T47D (cell line): ENCODE measurements at regions not wholly inside any gene's neighbourhood (a gene's known extent, or its start where the extent isn't known, plus 50 kb on each side); places are given as distances from the start of the nearest gene placed in this dataset.

ENCODE experiments used
- DNase-seq, 2 experiments: peaks; one replicate each; pipeline versions ENCODE4 v3.0.0 to v3.0.0-alpha.2; 2011 to 2012; ENCODE audit warnings: low read depth in 1 of 2, low spot score in 1 of 2
- JUND ChIP-seq: IDR thresholded peaks from 2 replicates; pipeline ENCODE4 v1.6.1; 2012; ENCODE audit warnings: low read depth
- in situ Hi-C: cut with HindIII; loops from 2 replicates; pipeline ENCODE4 v1.10.0; 2016; ENCODE audit warnings: low sequenced_read_pairs, low pct_unique_long_range_greater_than_20kb

GRCh38 chr3:96225494-96225893, 588.9 kb upstream of the EPHA6 start:
- TF ChIP-seq JUND: no peak
- DNase-seq: no peak
- in situ Hi-C loops: no loop called here

DNA sequence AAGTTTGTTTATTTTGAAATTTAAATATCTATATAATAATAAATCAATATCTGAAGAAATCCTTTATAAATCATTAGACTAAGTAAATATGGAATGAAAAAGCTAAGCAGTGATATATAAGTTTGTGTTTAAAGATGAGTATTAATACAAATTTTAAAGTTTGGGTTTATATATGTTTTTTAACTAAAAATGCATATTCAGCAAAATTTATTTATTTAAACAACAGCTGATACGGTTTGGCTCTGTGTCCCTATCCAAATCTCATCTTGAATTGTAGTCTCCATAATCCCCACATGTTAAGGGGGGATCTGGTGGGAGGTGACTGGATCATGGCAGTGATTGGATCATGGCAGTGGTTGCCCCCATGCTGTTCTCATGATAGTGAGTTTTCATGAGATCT, 580.7 kb upstream of the EPHA6 start:
- no peak for DNase-seq
- in situ Hi-C loops: no loop called here
- TF ChIP-seq JUND: no peak

GRCh38 chr3:96236522-96236921, 577.9 kb upstream of the EPHA6 start:
- no peak for TF ChIP-seq JUND
- DNase-seq: no peak
- in situ Hi-C loops: no loop called here

DNA sequence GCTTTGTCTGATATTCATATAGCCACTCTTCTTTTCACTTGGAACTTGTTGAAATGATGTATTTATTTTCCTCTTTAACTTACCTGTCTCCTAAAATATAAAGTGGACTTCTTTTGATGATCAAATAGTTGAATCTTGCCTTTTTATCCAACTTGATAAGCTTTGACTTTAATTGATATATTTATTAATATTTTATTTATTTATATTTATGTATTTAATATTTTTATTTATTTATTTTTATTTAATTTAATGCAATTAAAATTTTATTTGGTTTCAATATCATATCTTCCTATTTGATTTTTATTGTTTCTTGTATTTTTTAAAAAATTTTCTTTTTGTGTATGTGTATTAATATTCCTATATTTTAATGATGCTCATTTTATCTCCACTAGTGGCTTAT, 555.1 kb upstream of the EPHA6 start:
- in situ Hi-C loops: no loop called here
- DNase-seq: no peak
- no peak for TF ChIP-seq JUND

GRCh38 chr3:96264701-96265100, 549.7 kb upstream of the EPHA6 start:
- DNase-seq: no peak
- no peak for TF ChIP-seq JUND
- in situ Hi-C loops: no loop called here

DNA sequence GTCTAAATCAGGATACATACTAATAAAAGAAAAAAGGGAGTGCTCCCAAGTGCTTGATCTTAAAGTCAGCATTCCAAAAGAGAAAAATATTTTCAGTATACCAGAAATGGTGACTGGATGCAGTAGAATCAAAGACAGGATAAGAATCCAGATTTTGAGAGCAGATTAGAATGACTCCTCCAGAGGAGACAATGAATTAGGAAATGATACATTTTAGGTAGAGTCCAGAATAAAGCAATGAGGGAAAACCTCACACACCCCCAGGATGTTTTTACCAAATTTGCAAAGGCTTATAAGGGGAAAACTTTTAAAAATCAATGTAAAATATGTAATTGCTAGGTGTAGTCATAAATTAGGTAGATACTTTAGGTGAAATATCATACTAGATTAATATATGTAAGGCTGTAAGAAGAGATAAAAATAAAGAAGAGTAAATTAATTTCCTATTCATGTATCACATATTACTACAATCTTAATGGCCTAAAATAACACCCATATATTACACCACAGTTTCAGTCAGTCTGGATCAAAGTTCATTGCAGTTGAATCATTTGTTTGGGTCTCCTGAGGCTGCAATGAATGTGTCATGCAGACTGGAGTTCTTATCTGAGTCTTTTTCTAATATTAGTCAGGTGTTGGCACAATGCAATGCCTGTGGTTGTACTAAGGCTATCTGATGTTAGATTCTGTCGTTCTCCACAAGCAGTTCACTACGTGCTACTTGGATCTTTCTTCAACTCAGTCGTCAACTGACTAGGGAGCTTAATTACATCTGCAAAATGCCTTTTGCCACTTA, 547.8 kb upstream of the EPHA6 start:
- TF ChIP-seq JUND: no peak
- no peak for DNase-seq
- in situ Hi-C loops: no loop called here

- no peak for TF ChIP-seq JUND
- DNase-seq: peak in 1 of 2 experiments; percentile 10
- in situ Hi-C loops: no loop called here
Measured at GRCh38 chr3:96267577-96267976, 546.8 kb upstream of the EPHA6 start.

GRCh38 chr3:96294143-96294542, 520.3 kb upstream of the EPHA6 start:
- no peak for TF ChIP-seq JUND
- peak in 1 of 2 experiments; percentile 20 for DNase-seq
- in situ Hi-C loops: no loop called here

- in situ Hi-C loops: no loop called here
- TF ChIP-seq JUND: no peak
- DNase-seq: no peak
Measured at GRCh38 chr3:96300743-96301142, 513.7 kb upstream of the EPHA6 start.

DNA sequence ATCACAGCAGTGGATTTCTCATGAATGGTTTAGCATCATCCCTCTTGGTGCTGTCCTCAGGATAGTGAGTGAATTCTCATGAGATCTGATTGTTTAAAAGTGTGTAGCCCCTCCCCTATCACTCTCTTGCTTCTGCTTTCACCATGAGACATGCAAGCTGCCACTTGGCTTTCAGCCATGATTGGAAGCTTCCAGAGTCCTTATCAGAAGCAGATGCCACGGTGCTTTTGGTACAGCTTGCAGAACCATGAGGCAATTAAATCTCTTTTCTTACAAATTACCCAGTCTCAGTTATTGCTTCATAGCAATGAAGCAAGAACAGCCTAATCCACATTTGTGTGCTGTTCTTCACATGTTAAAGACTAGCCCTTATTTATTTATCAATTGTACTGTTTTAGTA, 495.2 kb upstream of the EPHA6 start:
- TF ChIP-seq JUND: no peak
- in situ Hi-C loops: no loop called here
- no peak for DNase-seq

DNA sequence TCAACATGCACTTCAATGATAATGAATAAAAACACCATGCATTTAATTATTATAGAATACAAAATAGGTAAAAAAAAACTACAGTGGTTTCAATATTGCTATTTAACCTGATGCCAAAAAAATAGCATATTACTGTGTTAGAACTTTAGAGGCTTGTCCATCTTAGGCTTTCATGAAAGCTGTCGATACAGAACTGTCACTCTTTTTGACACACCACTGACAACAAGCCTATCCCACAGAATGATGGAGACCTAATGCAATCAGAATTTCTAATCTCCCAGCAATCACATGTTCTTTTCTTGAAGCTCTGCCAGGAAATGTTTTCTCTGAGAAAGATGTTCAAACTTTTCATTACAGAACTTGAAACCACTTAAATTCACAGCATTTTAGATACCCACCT, 490.3 kb upstream of the EPHA6 start:
- in situ Hi-C loops: no loop called here
- DNase-seq: no peak
- TF ChIP-seq JUND: no peak

GRCh38 chr3:96330795-96331194, 483.6 kb upstream of the EPHA6 start:
- in situ Hi-C loops: no loop called here
- no peak for TF ChIP-seq JUND
- no peak for DNase-seq

GRCh38 chr3:96331341-96331740, 483.1 kb upstream of the EPHA6 start:
- peak in 1 of 2 experiments; percentile 58 for DNase-seq
- in situ Hi-C loops: no loop called here
- TF ChIP-seq JUND: no peak

- TF ChIP-seq JUND: no peak
- DNase-seq: no peak
- in situ Hi-C loops: no loop called here
Measured at GRCh38 chr3:96334779-96335178, 479.6 kb upstream of the EPHA6 start.
